CD1c-positive myeloid dendritic cell (primary cell): ENCODE measurements at regions not wholly inside any gene's neighbourhood (a gene's known extent, or its start where the extent isn't known, plus 50 kb on each side); places are given as distances from the start of the nearest gene placed in this dataset.
"Not testable (repeated sequence)": the region's sequence is repeated elsewhere in the genome, so short reads cannot be mapped to it uniquely, and the experiment has no call there.

ENCODE experiments used
- DNase-seq: peaks from one replicate; pipeline ENCODE4 v3.0.0-alpha.2; 2016; ENCODE audit errors: extremely low spot score

DNA sequence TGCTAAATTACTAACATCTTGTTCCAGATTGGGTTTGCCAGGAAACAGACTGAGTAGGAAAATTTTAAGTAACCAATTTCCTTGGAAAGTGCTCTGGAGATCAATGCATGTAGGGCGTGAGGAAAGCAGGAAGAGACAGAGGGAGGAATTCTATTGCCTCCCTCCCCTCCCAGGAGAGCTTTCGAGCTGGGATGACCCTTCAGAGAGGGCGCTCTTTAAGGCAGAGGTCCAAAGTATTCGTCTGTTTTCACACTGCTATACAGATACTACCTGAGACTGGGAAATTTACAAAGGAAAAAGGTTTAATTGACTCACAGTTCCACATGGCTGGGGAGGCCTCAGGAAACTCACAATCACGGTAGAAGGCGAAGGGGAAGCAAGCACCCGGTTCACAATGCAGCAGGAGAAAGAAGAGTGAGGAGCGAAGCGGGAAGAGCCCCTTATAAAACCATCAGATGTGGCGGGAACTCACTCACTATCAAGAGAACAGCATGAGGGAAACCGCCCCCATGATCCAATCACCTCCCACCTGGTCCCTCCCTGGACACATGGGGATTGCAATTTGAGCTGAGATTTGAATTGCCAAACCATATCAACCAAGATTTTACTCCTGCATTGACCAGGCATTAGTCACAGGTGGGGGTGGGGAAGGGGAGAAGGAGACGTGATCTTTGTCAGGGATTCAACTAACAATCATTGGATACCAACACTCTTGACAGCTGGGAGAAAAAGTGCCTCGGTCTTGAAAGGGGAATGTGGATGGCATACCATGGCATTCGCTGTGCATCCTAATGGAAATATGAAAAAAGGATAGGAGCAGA is 63.8 kb downstream of the SLITRK2 start:
- no peak for DNase-seq

DNA sequence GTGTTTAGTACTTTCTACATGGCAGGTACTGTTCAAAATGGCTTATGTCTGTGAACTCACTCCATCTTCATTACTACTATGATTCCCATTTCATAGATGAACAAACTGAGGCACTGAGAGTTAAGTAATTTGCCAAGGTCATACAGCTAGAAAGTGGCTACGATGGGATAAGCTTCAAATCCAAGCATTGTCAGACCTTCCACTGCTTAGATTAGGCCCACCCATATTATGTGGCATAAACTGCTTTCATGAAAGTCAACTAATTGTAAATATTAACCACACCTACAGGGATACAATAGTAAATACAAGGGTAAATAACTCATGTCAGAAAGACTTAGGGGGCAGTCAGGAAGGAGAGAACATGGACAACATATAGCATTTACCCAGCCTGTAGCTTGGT is 68.8 kb downstream of the SLITRK2 start:
- DNase-seq = no peak

DNA sequence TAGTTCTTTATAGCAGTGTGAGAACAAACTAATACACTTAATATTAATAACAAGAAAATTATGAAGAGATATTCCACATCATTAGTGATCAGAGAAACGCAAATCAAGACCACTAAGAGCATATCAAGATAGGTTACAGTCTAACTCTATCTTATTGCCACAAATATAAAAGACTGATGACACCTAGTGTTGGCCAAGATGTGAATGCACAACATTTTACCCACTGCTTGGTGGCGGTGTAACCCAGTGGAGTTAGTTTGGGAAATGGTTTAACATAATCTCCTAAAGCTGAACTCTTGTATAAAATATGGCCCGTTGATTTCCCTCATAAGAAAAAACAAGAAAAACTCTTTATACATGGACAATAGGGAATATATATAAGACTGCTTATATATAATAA is 92.4 kb downstream of the SLITRK2 start:
- no peak for DNase-seq

DNA sequence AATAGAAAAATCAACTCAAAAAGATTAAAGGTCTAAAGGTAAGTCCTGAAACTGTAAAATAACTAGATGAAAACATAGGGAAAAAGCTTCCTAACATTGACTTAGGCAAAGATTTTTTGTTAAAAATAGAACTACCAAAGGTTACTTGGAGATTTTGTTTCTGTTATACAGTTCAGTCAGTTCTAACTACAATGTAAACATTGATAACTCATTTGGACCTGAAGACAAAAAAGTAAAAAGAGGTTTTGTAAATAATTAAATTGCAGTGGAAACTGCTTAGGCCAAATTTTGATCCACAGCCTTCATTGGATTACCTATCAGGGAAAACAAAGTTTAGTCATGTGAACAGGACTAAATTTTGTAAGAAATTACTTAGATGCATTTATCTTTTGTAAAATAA is 101.8 kb downstream of the SLITRK2 start:
- DNase-seq = no peak

DNA sequence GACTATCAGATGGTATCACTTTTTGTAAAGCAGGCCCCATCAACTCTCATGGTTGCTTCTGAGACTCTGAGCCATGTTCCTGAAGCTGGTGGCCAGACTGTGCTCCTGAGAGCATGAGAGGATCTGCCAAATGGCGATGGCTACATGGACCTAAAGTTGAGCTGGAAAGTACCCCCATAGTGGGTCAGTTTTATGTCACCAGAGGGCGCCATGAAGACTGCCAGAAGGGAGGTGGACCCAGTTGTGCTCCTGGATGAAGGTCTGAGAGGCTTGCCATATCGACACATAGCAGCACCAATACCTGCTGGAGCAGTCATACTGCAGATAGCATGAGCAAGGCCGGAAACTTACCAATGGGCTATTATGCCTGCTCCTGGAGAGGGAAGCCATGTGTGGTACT is 105.7 kb downstream of the SLITRK2 start:
- no peak for DNase-seq

DNA sequence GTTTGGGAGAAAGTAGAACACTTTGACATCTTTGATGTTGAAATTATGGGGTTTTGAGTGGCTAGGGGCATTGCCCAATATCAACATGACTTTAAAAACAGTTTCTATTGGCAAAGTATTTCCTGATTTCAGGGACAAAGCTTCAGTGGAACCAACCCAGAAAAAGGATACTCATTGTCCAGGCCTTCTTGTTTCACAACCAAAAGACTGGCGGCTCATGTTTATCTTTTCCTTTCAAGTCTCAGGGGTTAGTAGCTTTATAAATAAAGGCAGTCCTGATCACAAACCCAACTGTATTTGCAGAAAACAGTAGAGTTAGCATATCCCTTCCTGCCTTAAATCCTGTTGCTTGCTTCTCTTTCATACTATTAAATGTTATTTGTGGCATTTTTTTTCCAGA is 119.1 kb downstream of the SLITRK2 start:
- DNase-seq = no peak

DNA sequence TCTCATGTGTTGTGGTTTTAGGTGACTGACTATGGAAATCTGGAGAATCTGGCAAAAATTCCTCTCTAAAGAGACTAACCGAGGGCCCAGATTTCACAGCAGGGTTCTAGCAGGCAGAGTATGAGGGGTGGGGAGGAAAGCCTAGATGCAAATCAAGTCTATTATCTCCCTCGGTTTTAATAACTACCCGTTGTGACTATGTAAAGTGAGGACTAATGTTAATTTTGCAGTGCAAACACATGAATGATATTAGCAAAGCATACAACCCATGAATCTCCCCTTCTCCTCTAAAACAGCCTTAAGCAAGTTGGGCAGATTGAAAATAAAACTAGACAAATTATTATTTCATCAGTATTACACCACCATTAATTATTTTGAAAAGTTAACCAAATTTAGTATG is 131.4 kb downstream of the SLITRK2 start:
- no peak for DNase-seq

DNA sequence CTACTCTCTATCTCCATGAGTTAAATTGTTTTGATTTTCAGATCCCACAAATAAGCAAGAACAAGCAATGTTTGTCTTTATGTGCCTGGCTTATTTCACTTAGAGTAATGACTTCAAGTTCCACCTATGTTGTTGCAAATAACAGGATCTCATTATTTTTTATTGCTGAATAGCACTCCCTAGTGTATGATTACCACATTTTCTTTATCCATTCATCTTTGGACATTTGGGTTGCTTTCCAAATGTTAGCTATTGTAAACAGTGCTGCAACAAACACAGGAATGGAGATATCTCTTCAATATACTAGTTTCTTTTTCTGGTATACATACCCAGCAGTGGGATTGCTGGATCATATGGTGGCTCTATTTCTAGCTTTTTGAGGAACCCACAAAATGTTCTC is 136.0 kb downstream of the SLITRK2 start:
- DNase-seq = no peak

DNA sequence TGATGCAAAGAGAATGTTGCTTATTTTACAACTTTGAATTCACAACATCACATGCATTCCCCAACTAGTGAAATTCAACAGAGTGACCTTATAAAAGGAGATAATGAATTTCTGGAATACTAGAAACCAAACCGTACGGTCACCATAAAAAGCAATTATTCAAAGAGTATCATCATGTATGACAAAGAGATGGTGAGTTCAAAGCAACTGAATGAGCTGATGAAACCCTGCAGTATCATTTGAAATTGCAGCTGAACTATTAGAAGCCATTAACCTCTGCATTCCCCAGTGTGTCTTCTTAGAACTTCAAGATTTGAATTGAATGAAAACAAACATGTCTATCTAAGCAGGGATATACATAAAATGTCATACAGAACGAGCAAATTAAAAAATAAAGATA is 172.4 kb downstream of the SLITRK2 start:
- DNase-seq = no peak

DNA sequence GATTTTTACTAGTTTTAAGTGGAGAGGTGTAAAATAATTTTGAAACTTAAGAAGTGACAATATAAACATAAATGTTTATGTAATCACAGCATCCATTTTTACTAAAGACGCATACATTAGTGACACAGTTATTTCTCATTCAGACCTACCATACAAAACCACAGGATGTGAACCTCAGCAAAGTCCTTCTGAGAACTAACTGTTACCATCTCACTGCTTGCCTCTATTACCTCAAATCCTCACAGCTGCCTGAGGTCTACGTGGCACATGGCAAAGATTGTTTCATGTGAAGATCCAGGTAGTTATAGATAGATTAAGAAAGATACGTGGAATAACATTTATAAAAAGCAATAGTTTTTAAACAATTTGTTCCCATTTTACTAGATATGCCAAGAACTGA is 189.0 kb downstream of the SLITRK2 start:
- DNase-seq = no peak

DNA sequence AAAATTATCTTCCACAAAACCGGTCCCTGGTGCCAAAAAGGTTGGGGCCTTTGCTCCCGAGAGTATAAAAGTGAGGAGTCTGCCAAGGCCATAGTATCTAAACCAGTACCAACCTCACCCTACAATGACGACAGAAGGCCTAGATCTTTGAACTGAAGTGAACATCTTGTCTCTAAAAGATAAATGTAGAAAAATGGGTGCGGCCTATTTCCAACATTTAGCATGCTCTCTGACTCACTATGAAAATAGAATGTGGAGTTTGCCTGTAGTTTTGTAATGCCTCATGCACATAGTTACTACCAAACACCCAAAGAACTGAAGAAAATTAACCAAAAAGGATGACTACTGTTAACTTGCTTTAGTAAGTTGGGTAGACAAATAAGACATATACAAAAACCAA is 218.4 kb downstream of the SLITRK2 start:
- no peak for DNase-seq

DNA sequence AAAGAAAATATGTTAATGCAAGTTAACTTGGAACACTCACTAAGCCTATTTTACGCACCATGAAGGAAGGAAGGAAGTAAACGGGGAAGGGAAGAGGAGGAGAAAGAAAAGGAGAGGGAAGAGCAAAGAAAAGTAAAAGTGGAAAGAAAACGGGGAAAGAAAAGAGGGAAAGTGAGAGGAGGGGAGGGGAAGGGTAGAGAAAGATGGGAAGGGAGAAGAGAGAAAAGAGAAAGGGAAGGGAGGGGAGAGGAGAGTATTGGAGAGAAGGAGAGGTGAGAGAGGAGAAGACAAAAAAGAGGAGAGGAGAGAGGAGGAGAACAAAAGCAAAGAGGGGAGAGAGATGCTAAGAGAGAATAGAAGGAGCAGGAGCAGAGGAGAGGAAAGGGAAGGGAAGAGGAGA is 224.1 kb downstream of the SLITRK2 start:
- no peak for DNase-seq

DNA sequence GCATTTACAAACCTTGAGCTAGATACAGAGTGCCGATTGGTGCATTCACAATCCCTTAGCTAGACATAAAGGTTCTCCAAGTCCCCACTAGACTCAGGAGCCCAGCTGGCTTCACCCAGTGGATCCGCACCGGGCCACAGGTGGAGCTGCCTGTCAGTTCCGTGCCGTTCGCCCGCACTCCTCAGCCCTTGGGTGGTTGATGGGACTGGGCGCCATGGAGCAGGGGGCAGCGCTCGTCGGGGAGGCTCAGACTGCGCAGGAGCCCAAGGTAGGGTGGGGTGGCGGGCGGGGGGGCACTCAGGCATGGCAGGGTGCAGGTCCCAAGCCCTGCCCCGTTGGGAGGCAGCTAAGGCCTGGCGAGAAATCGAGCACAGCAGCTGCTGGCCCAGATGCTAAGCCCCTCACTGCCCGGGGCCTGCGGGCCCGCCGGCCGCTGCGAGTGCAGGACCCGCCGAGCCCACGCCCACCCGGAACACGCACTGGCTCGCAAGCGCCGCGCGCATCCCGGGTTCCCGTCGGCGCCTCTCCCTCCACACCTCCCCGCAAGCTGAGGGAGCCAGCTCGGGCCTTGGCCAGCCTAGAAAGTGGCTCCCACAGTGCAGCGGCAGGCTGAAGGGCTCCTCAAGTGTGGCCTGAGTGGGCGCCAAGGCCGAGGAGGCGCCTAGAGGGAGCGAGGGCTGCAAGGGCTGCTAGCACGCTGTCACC is 228.5 kb downstream of the SLITRK2 start:
- not testable (repeated sequence) for DNase-seq

DNA sequence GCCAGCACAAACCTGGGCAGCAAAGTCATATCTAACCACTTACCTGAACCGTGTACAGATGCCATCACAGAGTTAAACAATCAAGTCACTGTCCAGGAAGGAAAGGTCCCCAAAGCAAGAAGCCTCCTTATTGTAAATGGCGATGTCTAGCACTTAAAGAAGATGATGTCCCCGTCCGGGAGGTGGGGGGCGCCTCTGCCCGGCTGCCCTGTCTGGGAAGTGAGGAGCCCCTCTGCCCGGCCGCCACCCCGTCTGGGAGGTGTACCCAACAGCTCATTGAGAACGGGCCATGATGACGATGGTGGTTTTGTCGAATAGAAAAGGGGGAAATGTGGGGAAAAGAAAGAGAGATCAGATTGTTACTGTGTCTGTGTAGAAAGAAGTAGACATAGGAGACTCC is 231.9 kb downstream of the SLITRK2 start:
- DNase-seq = not testable (repeated sequence)

DNA sequence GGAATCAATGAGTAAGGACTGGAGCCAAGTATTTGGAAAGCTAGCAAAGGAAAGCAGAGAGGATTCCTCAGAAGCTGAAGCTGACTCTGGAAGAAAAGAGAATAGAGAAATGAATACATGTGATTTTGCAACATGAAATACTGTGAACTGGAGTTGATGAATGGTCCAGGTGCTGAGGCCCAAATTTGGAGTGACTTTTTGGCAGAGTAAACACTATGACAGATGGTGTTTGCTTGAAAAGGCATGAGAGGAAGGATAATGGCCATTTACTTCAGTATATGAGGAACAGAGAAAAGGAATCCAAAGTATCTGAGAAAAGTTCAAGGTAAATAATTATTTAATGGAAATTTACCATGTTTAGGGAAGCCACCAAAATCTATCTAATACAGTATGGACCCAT is 236.7 kb downstream of the SLITRK2 start:
- DNase-seq = no peak

DNA sequence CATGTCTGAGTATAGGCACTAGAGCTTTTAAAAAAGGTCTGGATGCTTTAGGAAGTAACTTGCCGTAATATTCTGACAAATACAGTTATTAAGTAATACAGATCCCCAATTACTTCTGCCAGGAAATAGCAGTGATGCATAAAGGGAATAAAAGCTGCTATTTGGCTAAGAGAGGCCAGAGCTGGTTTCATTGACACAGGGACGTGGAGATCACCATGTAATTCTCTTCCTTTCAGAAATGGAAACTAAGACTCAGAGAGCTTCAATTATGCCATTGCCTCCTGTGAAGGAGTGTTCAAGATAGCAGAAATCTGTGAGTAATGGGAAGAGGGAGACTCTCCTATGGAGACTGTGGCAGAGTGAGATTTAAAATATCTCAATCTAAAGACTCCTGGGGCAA is 238.1 kb downstream of the SLITRK2 start:
- no peak for DNase-seq

DNA sequence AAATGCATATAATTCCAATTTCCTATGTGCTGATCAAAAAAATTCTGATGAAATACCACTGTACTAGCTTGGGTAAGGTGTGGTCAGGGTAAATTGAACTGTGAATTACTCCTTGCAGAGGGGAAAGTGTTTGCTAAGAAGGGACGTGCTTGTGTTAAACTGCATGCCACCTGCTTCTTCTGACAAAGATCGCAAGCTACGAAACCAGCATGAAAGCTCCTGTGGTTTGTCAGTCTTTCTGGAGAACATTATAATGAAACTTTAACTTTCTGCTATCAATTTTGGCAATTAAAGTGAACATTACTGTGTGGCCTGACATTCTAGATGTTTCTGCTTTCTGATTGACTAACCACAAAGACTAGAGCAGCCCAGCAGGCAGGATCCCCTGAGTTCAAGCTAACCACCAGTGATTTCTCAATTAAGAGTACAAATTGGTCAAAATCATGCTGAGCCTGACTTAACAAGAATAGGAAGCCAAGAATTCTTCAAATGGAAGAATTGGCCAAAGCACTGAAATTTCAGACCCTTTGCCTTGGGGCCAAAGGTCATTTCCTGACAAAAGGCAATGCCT is 239.0 kb downstream of the SLITRK2 start:
- no peak for DNase-seq

DNA sequence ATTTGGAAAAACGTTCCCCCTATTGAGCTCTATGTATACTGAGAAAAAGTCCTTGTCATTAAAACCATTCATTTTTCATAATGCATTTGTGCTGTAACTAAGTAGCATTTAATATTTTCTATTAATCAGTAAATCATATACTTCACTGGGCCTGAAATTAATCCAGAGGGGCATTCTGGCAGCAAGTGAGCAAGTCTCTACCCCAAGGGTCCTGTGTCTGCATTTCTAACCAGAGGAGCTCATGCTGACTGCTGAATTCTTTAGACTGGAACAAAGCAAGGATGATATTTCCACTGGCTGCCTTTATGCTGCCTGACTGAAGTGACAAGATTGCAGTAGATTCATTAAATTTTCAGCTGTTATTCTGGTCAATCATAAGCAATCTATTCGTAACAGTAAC is 246.5 kb downstream of the SLITRK2 start:
- no peak for DNase-seq

DNA sequence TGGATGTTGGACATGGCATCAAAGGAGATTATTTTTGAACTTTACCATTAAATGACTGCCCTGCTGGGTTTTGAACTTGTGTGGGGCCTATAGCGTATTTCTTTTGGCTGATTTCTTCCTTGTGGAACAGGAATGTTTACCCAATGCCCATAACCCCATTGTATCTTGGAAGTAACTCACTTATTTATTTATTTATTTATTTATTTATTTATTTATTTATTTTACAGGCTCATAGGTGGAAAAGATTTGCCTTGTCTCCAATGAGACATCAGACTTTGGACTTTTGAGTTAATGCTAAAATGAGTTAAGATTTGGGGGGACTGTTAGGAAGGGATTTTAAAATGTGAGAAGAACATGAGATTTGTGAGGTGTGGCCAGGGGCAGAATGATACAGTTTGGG is 273.1 kb downstream of the SLITRK2 start:
- no peak for DNase-seq

DNA sequence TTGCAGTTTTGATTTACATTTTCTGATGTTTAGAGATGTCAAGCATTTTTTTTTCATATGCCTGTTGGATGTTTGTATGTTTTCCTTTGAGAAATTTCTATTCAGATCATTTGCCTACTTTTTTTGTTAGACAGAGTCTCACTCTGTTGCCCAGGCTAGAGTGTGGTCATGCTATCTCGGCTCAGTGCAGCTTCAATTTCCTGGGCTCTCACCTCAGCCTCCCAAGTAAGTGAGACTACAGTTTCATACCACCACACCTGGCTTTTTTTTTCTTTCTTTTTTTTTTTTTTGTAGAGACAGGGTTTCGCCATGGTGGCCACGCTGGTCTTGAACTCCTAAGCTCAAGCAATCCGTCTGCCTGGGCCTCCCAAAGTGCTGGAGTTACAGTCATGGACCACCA is 291.7 kb downstream of the SLITRK2 start:
- no peak for DNase-seq

DNA sequence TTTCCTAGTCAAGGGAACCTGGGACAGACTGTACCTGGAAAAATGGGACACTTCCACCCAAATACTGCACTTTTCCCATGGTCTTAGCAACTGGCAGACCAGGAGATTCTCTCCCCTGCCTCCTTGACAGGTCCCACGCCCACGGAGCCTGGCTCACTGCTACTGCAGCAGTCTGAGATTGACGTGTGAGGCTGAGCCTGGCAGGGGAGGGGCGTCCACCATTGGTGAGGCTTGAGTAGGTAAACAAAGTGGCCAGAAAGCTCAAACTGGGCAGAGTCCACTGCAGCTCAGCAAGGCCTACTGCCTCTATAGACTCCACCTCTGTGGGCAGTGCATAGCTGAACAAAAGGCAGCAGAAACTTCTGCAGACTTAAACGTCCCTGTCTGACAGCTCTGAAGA is 301.4 kb downstream of the SLITRK2 start:
- not testable (repeated sequence) for DNase-seq

DNA sequence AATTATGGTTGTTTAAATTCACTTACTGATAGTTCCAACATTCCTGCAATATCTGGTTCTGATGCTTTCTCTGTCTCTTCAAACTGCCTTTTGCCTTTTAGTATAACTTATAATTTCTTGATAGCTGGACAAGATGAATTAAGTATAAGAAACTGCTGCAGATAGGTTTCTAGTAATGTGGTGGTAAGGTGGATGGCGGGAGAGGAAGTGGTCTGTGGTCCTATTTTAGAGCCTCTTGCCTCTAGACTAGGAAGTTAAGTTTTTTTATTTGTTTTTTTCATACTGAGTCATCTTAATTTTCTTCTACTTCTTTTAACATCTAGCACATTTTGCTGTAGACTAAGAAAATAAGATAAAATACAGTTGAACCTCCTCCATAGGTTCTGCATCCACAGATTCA is 310.0 kb downstream of the SLITRK2 start:
- no peak for DNase-seq

DNA sequence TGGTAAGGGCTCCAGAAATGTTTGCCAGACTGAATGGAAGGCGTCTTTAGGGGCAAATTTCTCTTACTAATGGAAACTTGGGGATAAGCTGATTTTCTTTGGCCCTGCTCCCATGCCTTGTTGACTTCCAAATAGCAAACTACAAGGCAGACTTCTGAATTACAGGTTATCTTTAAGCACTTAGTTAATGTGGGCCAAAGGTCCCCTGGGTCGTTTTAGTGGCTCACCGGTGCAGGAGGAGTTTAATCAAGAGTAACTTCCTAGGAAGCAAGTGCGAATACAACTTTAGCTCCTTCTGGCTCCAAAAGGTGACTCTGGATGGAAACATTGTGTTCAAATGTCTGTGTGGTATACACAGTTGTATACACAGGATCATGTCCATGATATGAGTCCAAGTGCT is 323.6 kb downstream of the SLITRK2 start:
- no peak for DNase-seq
